ENCODE measurements at regions not wholly inside any gene's neighbourhood (a gene's known extent, or its start where the extent isn't known, plus 50 kb on each side); places are given as distances from the start of the nearest gene placed in this dataset.

GRCh38 chr5:1961952-1962595 lies 79.3 kb upstream of the IRX4 start:
- Histone ChIP-seq H3F3A (ENCODE audit: control insufficient read depth, insufficient read depth) (no peaks in the 10 kb centered on the region), H3K9me2 (replicated peaks; ENCODE audit: control insufficient read depth, low read length) (no peaks in the 10 kb centered on the region), H3K4me2 (ENCODE audit: low read length) (no peak overlapping the region), H3K4me3 (ENCODE audit: low read length) (no peak overlapping the region), H3K27me3 (ENCODE audit: control insufficient read depth, low read length) (no peaks in the 10 kb centered on the region), H3K4me1 (ENCODE audit: control insufficient read depth, low read length) (no peaks in the 10 kb centered on the region), H3K79me2 (ENCODE audit: control insufficient read depth, low read length) (no peaks in the 10 kb centered on the region), H3K9me3 (ENCODE audit: control insufficient read depth, insufficient read depth, low read length) (no peaks in the 10 kb centered on the region), H4K20me1 (ENCODE audit: control insufficient read depth, insufficient read depth, low read depth, low read length) (no peaks in the 10 kb centered on the region), H3K36me3 (ENCODE audit: control insufficient read depth, low read length) (no peaks in the 10 kb centered on the region), H3K27ac (ENCODE audit: low read depth, low read length) (no peak overlapping the region)
- TF ChIP-seq CTCF (IDR thresholded peaks at IDR 0.05; ENCODE audit: low read depth, low read length, poor library complexity, severe bottlenecking) (no peak), EZH2phosphoT487 (IDR thresholded peaks at IDR 0.05; ENCODE audit: borderline replicate concordance, low read length) (no peak)

GRCh38 chr5:1961304-1961946 lies 78.7 kb upstream of the IRX4 start:
- H3K4me1 ChIP-seq (ENCODE audit: control insufficient read depth, low read length), result no peaks in the 10 kb centered on the region
- TF ChIP-seq EZH2phosphoT487 (IDR thresholded peaks at IDR 0.05; ENCODE audit: borderline replicate concordance, low read length) (no peak), CTCF (IDR thresholded peaks at IDR 0.05; ENCODE audit: low read depth, low read length, poor library complexity, severe bottlenecking) (no peak)
- no peaks in the 10 kb centered on the region for H4K20me1 ChIP-seq (ENCODE audit: control insufficient read depth, insufficient read depth, low read depth, low read length)
- H3K9me2 ChIP-seq (replicated peaks; ENCODE audit: control insufficient read depth, low read length), result no peaks in the 10 kb centered on the region
- H3F3A ChIP-seq (ENCODE audit: control insufficient read depth, insufficient read depth), result no peaks in the 10 kb centered on the region
- no peak overlapping the region for H3K4me2 ChIP-seq (ENCODE audit: low read length)
- H3K36me3 ChIP-seq (ENCODE audit: control insufficient read depth, low read length), result no peaks in the 10 kb centered on the region
- no peaks in the 10 kb centered on the region for H3K79me2 ChIP-seq (ENCODE audit: control insufficient read depth, low read length)
- no peaks in the 10 kb centered on the region for H3K9me3 ChIP-seq (ENCODE audit: control insufficient read depth, insufficient read depth, low read length)
- H3K4me3 ChIP-seq (ENCODE audit: low read length), result no peak overlapping the region
- H3K27me3 ChIP-seq (ENCODE audit: control insufficient read depth, low read length), result no peaks in the 10 kb centered on the region
- H3K27ac ChIP-seq (ENCODE audit: low read depth, low read length), result no peak overlapping the region

GRCh38 chr5:1960595-1961303 lies 78.0 kb upstream of the IRX4 start:
- H3K4me2 ChIP-seq (ENCODE audit: low read length), result no peak overlapping the region
- no peaks in the 10 kb centered on the region for H3F3A ChIP-seq (ENCODE audit: control insufficient read depth, insufficient read depth)
- H3K9me2 ChIP-seq (replicated peaks; ENCODE audit: control insufficient read depth, low read length), result no peaks in the 10 kb centered on the region
- no peak overlapping the region for H3K27ac ChIP-seq (ENCODE audit: low read depth, low read length)
- H3K79me2 ChIP-seq (ENCODE audit: control insufficient read depth, low read length), result no peaks in the 10 kb centered on the region
- H3K4me1 ChIP-seq (ENCODE audit: control insufficient read depth, low read length), result no peaks in the 10 kb centered on the region
- H3K9me3 ChIP-seq (ENCODE audit: control insufficient read depth, insufficient read depth, low read length), result no peaks in the 10 kb centered on the region
- TF ChIP-seq CTCF (IDR thresholded peaks at IDR 0.05; ENCODE audit: low read depth, low read length, poor library complexity, severe bottlenecking), result no peak
- no peak for TF ChIP-seq EZH2phosphoT487 (IDR thresholded peaks at IDR 0.05; ENCODE audit: borderline replicate concordance, low read length)
- H3K4me3 ChIP-seq (ENCODE audit: low read length), result no peak overlapping the region
- H3K27me3 ChIP-seq (ENCODE audit: control insufficient read depth, low read length), result no peaks in the 10 kb centered on the region
- no peaks in the 10 kb centered on the region for H4K20me1 ChIP-seq (ENCODE audit: control insufficient read depth, insufficient read depth, low read depth, low read length)
- H3K36me3 ChIP-seq (ENCODE audit: control insufficient read depth, low read length), result no peaks in the 10 kb centered on the region

Measured in DOHH2 (cell line).